ENCODE measurements at regions not wholly inside any gene's neighbourhood (a gene's known extent, or its start where the extent isn't known, plus 50 kb on each side); places are given as distances from the start of the nearest gene placed in this dataset.

GRCh38 chr7:79615871-79616640, 162.6 kb upstream of the MAGI2 start:
- POLR2A ChIA-PET = no interaction called here
- DNase-seq (ENCODE audit: low read depth, low spot score) = no peak
- Histone ChIP-seq H3K27me3 (ENCODE audit: control insufficient read depth in 2 of 2, insufficient read depth in 2 of 2, low read length in 2 of 2) (no peaks in the 10 kb centered on the region), H2AFZ (ENCODE audit: low read depth, low read length) (no peak overlapping the region), H3K9me3 (replicated peaks; ENCODE audit: control insufficient read depth, insufficient read depth, low read length) (no peaks in the 10 kb centered on the region), H3K9me1 (replicated peaks; ENCODE audit: control insufficient read depth, extremely low read depth, insufficient read depth, low read length) (no peaks in the 10 kb centered on the region), H3K79me2 (ENCODE audit: control insufficient read depth, insufficient read depth, low read length) (no peaks in the 10 kb centered on the region), H4K20me1 (replicated peaks; ENCODE audit: control insufficient read depth, extremely low read depth, insufficient read depth, low read length) (no peaks in the 10 kb centered on the region), H3K4me1 (ENCODE audit: control insufficient read depth, extremely low read depth, insufficient read depth, low read length) (peaks cover 14% of the 10 kb centered on the region), H3K27ac (ENCODE audit: insufficient read depth, low read depth, low read length) (no peak overlapping the region), H3K4me2 (ENCODE audit: insufficient read depth, low read length) (no peak overlapping the region), H3K36me3 (ENCODE audit: control insufficient read depth in 2 of 2, extremely low read depth in 1 of 2, insufficient read depth in 2 of 2, low read length in 2 of 2) (no peaks in the 10 kb centered on the region), H3K4me3 (replicated peaks in 1 of 3; ENCODE audit: insufficient read depth in 1 of 3, low read depth in 1 of 3, low read length in 3 of 3) (no peak overlapping the region), H3K9ac (replicated peaks; ENCODE audit: extremely low read depth, insufficient read depth, low read length) (no peak overlapping the region)
- dilution Hi-C loops (cut with MboI; ENCODE audit: extremely low pct_ligation_motif_present, low sequenced_read_pairs) (no loop called here), intact Hi-C loops (cut with micrococcal nuclease) (no loop called here)
- no peak for FAIRE-seq
- CTCF ChIA-PET = interaction anchor here (1.0 kb wide), 1 partner anchor 12 kb away, joined by 6 read pairs; no protein-coding TSS in a partner anchor
- TF ChIP-seq POLR2A (IDR thresholded peaks at IDR 0.05; ENCODE audit: low read depth, low read length) = no peak
- TF ChIP-seq MYC (IDR thresholded peaks at IDR 0.05; ENCODE audit: low read depth, low read length) = no peak
- no peak for TF ChIP-seq CTCF (IDR thresholded peaks at IDR 0.05; ENCODE audit: extremely low read depth in 1 of 2, insufficient read depth in 1 of 2, low read depth in 1 of 2, low read length in 2 of 2)
- TF ChIP-seq EZH2 (IDR thresholded peaks at IDR 0.05; ENCODE audit: borderline replicate concordance, low read depth, low read length, severe bottlenecking) = no peak
- no peak for TF ChIP-seq POLR2AphosphoS5 (IDR thresholded peaks at IDR 0.05; ENCODE audit: insufficient read depth, low read depth, low read length)
- no peak for TF ChIP-seq JUN (IDR thresholded peaks at IDR 0.05; ENCODE audit: borderline replicate concordance, insufficient read depth, insufficient read length, low read depth)
- no peak for TF ChIP-seq MAX (IDR thresholded peaks at IDR 0.05; ENCODE audit: insufficient read depth, insufficient read length)
- TF ChIP-seq FOS (IDR thresholded peaks at IDR 0.05; ENCODE audit: borderline replicate concordance, insufficient read depth, low read length) = no peak
- TF ChIP-seq GATA2 (IDR thresholded peaks at IDR 0.05; ENCODE audit: insufficient read depth, insufficient read length, low read depth, low read length) = no peak
- no TSS peak for BruUV-seq (replicated peaks)

Measured in endothelial cell of umbilical vein (primary cell).